GM18861 (cell line): ENCODE measurements at regions not wholly inside any gene's neighbourhood (a gene's known extent, or its start where the extent isn't known, plus 50 kb on each side); places are given as distances from the start of the nearest gene placed in this dataset.
"Not testable (repeated sequence)": the region's sequence is repeated elsewhere in the genome, so short reads cannot be mapped to it uniquely, and the experiment has no call there.

Experiments used
- ATAC-seq: cut with Tn5 transposase; IDR thresholded peaks from one replicate; pipeline ENCODE4 v1.9.1; 2021; ENCODE audit not compliant: unreplicated experiment

- peak; percentile 41 for ATAC-seq
Measured at GRCh38 chr11:90512846-90513245, 290.0 kb upstream of the CHORDC1 start.

GRCh38 chr11:90510839-90511238 lies 288.0 kb upstream of the CHORDC1 start:
- no peak for ATAC-seq

GRCh38 chr11:90500922-90501568 lies 278.2 kb upstream of the CHORDC1 start:
- no peak for ATAC-seq

- no peak for ATAC-seq
Measured at GRCh38 chr11:90496722-90497121, 273.9 kb upstream of the CHORDC1 start.

GRCh38 chr11:90493379-90493778 lies 270.5 kb upstream of the CHORDC1 start:
- no peak for ATAC-seq

GRCh38 chr11:90491466-90491865 lies 268.6 kb upstream of the CHORDC1 start:
- ATAC-seq, result no peak

- peak; percentile 81 for ATAC-seq
Measured at GRCh38 chr11:90476442-90477007, 253.7 kb upstream of the CHORDC1 start.

GRCh38 chr11:90468923-90469322 lies 246.1 kb upstream of the CHORDC1 start:
- no peak for ATAC-seq

- ATAC-seq, result no peak
Measured at GRCh38 chr11:90465553-90465952, 242.7 kb upstream of the CHORDC1 start.

GRCh38 chr11:90455347-90455920 lies 232.6 kb upstream of the CHORDC1 start:
- not testable (repeated sequence) for ATAC-seq

- ATAC-seq, result no peak
Measured at GRCh38 chr11:90453525-90453924, 230.7 kb upstream of the CHORDC1 start.

- ATAC-seq, result no peak
Measured at GRCh38 chr11:90449606-90450005, 226.8 kb upstream of the CHORDC1 start.

- no peak for ATAC-seq
Measured at GRCh38 chr11:90448256-90448655, 225.4 kb upstream of the CHORDC1 start.

GRCh38 chr11:90447618-90448017 lies 224.8 kb upstream of the CHORDC1 start:
- no peak for ATAC-seq

- ATAC-seq, result no peak
Measured at GRCh38 chr11:90446207-90446606, 223.4 kb upstream of the CHORDC1 start.

- ATAC-seq, result no peak
Measured at GRCh38 chr11:90438069-90438468, 215.2 kb upstream of the CHORDC1 start.

- no peak for ATAC-seq
Measured at GRCh38 chr11:90434858-90435257, 212.0 kb upstream of the CHORDC1 start.

- ATAC-seq, result no peak
Measured at GRCh38 chr11:90428836-90429235, 206.0 kb upstream of the CHORDC1 start.

- ATAC-seq, result no peak
Measured at GRCh38 chr11:90426442-90426841, 203.6 kb upstream of the CHORDC1 start.

GRCh38 chr11:90423378-90423777 lies 200.5 kb upstream of the CHORDC1 start:
- ATAC-seq, result no peak

GRCh38 chr11:90422787-90423186 lies 199.9 kb upstream of the CHORDC1 start:
- ATAC-seq, result not testable (repeated sequence)

- ATAC-seq, result no peak
Measured at GRCh38 chr11:90414221-90414620, 191.4 kb upstream of the CHORDC1 start.

GRCh38 chr11:90407350-90407749 lies 184.5 kb upstream of the CHORDC1 start:
- peak; percentile 48 for ATAC-seq
